ENCODE measurements at regions not wholly inside any gene's neighbourhood (a gene's known extent, or its start where the extent isn't known, plus 50 kb on each side); places are given as distances from the start of the nearest gene placed in this dataset.

DNA sequence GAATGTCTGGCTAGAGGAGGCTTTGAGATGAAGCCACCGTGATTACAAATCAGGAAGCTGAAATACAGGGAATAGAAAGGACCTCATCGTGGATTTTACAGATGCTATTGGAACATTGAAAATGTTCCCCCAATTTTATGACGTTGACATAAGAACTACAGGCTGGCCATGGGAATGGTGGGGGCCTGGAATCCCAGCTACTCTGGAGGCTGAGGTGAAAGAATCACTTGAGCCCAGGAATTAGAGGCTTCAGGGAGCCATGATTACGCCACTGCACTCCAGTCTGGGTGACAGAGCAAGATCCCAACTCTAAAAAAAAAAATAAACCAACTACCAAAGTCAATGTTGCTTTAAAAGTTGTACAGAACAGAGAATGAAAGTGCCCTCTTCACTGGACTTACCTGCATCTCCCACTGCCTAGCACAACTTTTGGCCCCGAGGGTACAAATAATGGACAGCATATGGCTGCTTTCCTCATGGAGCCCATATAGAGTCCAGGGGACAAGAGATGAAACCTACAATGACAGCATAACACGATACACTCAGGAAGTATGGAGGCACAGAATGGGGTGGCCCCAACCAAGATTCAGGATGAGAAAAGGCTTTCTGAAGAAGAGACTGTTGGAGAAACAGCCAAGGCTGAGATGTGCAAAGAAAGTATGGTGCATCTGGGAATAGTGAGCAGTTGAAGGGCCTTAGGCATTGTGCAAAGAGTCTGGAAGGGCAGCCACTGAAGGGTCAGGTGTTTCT lies 254.8 kb downstream of the MYCN start:
- TF ChIP-seq, protein P1, sequence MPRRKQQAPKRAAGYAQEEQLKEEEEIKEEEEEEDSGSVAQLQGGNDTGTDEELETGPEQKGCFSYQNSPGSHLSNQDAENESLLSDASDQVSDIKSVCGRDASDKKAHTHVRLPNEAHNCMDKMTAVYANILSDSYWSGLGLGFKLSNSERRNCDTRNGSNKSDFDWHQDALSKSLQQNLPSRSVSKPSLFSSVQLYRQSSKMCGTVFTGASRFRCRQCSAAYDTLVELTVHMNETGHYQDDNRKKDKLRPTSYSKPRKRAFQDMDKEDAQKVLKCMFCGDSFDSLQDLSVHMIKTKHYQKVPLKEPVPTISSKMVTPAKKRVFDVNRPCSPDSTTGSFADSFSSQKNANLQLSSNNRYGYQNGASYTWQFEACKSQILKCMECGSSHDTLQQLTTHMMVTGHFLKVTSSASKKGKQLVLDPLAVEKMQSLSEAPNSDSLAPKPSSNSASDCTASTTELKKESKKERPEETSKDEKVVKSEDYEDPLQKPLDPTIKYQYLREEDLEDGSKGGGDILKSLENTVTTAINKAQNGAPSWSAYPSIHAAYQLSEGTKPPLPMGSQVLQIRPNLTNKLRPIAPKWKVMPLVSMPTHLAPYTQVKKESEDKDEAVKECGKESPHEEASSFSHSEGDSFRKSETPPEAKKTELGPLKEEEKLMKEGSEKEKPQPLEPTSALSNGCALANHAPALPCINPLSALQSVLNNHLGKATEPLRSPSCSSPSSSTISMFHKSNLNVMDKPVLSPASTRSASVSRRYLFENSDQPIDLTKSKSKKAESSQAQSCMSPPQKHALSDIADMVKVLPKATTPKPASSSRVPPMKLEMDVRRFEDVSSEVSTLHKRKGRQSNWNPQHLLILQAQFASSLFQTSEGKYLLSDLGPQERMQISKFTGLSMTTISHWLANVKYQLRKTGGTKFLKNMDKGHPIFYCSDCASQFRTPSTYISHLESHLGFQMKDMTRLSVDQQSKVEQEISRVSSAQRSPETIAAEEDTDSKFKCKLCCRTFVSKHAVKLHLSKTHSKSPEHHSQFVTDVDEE (CRISPR knock-in tag; IDR thresholded peaks at IDR 0.05), result no peak
- no peak for TF ChIP-seq ZNF8 (CRISPR knock-in tag; IDR thresholded peaks at IDR 0.05)
- TF ChIP-seq GLIS3 (CRISPR knock-in tag; IDR thresholded peaks at IDR 0.05), result no peak
- no peak for TF ChIP-seq RARB (CRISPR knock-in tag; IDR thresholded peaks at IDR 0.05)
- TF ChIP-seq TOX (CRISPR knock-in tag; IDR thresholded peaks at IDR 0.05; ENCODE audit: borderline replicate concordance), result no peak

DNA sequence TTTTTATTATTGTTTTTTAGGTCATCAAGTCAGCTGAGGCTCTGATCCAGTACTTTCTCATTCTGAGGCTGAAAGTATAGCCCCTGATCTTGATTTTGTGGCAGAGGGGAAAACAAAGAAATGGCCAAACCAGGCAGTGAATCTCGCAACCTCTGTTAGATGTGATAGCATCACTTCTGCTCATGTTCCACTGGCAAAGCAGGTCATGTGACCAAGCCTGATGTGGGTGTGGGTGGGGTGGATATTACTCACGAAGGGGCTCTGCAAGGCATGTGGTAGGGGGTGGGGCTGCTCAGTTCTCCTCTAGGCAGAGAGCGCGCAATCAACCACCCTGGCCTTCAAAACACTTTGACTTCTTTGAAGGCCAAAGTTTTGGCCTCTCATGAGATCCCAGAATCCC lies 254.2 kb downstream of the MYCN start:
- no peak for TF ChIP-seq GLIS3 (CRISPR knock-in tag; IDR thresholded peaks at IDR 0.05)
- no peak for TF ChIP-seq ZNF565 (CRISPR knock-in tag; conservative IDR thresholded peaks at IDR 0.05; ENCODE audit: low read depth)
- no peak for TF ChIP-seq OSR1 (CRISPR knock-in tag; IDR thresholded peaks at IDR 0.05)
- TF ChIP-seq, protein P1 (CRISPR knock-in tag; IDR thresholded peaks at IDR 0.05), result no peak
- TF ChIP-seq, protein P2, sequence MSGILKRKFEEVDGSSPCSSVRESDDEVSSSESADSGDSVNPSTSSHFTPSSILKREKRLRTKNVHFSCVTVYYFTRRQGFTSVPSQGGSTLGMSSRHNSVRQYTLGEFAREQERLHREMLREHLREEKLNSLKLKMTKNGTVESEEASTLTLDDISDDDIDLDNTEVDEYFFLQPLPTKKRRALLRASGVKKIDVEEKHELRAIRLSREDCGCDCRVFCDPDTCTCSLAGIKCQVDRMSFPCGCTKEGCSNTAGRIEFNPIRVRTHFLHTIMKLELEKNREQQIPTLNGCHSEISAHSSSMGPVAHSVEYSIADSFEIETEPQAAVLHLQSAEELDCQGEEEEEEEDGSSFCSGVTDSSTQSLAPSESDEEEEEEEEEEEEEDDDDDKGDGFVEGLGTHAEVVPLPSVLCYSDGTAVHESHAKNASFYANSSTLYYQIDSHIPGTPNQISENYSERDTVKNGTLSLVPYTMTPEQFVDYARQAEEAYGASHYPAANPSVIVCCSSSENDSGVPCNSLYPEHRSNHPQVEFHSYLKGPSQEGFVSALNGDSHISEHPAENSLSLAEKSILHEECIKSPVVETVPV (CRISPR knock-in tag; IDR thresholded peaks at IDR 0.05), result no peak
- TF ChIP-seq ARNTL (CRISPR knock-in tag; IDR thresholded peaks at IDR 0.05; ENCODE audit: borderline replicate concordance, low read depth), result no peak
- no peak for TF ChIP-seq TOX (CRISPR knock-in tag; IDR thresholded peaks at IDR 0.05; ENCODE audit: borderline replicate concordance)
- no peak for TF ChIP-seq ZNF70 (CRISPR knock-in tag; IDR thresholded peaks at IDR 0.05)
- no peak for TF ChIP-seq BACH2 (CRISPR knock-in tag; IDR thresholded peaks at IDR 0.05; ENCODE audit: borderline replicate concordance)
- no peak for TF ChIP-seq TCF4 (CRISPR knock-in tag; IDR thresholded peaks at IDR 0.05; ENCODE audit: borderline replicate concordance)
- TF ChIP-seq ZC3H10 (CRISPR knock-in tag; IDR thresholded peaks at IDR 0.05), result no peak
- no peak for TF ChIP-seq ISL1 (CRISPR knock-in tag; IDR thresholded peaks at IDR 0.05)
- TF ChIP-seq ESRRG (CRISPR knock-in tag; IDR thresholded peaks at IDR 0.05), result no peak
- TF ChIP-seq ZFP30 (CRISPR knock-in tag; IDR thresholded peaks at IDR 0.05), result no peak
- TF ChIP-seq ZFP3 (CRISPR knock-in tag; IDR thresholded peaks at IDR 0.05), result no peak
- TF ChIP-seq, protein P3, sequence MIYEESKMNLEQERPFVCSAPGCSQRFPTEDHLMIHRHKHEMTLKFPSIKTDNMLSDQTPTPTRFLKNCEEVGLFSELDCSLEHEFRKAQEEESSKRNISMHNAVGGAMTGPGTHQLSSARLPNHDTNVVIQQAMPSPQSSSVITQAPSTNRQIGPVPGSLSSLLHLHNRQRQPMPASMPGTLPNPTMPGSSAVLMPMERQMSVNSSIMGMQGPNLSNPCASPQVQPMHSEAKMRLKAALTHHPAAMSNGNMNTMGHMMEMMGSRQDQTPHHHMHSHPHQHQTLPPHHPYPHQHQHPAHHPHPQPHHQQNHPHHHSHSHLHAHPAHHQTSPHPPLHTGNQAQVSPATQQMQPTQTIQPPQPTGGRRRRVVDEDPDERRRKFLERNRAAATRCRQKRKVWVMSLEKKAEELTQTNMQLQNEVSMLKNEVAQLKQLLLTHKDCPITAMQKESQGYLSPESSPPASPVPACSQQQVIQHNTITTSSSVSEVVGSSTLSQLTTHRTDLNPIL (CRISPR knock-in tag; IDR thresholded peaks at IDR 0.05; ENCODE audit: low read depth), result no peak
- no peak for TF ChIP-seq ZNF8 (CRISPR knock-in tag; IDR thresholded peaks at IDR 0.05)
- no peak for TF ChIP-seq SNAI2 (CRISPR knock-in tag; IDR thresholded peaks at IDR 0.05)
- TF ChIP-seq PPARA (CRISPR knock-in tag; IDR thresholded peaks at IDR 0.05; ENCODE audit: borderline replicate concordance), result no peak
- TF ChIP-seq CSDC2 (CRISPR knock-in tag; IDR thresholded peaks at IDR 0.05), result no peak

More for the DNA sequence above, 254.8 kb downstream of the MYCN start:
- no peak for ATAC-seq

DNA sequence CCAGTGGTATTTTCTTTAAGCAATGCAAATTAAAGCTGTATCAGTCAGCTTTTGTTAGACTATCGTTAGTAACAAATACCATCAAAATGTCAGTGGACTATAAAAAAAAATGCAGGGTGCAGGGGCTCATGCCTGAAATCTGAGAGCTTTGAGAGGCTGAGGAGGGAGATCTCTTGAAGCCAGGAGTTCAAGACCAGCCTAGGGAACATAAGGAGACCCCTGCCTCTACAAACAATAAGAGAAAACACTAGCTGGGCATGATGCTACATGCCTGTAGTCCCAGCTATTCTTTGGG lies 253.7 kb downstream of the MYCN start:
- ATAC-seq, result no peak
- TF ChIP-seq ZFP3 (CRISPR knock-in tag; IDR thresholded peaks at IDR 0.05) (no peak), BACH2 (CRISPR knock-in tag; IDR thresholded peaks at IDR 0.05; ENCODE audit: borderline replicate concordance) (no peak), ZC3H10 (CRISPR knock-in tag; IDR thresholded peaks at IDR 0.05) (no peak)

More for the DNA sequence above, 254.2 kb downstream of the MYCN start:
- ATAC-seq, result no peak
